GM12878 (cell line): ENCODE measurements at regions not wholly inside any gene's neighbourhood (a gene's known extent, or its start where the extent isn't known, plus 50 kb on each side); places are given as distances from the start of the nearest gene placed in this dataset.

Experiments
- ATF7 ChIP-seq: fragments of 450-650 bp; IDR thresholded peaks from 2 replicates; pipeline ENCODE4 v1.6.1; 2016; ENCODE audit warnings: low read depth, mild to moderate bottlenecking
- JUND ChIP-seq: IDR thresholded peaks from 2 replicates; pipeline ENCODE4 v1.6.1; 2012; ENCODE audit warnings: low read depth, mild to moderate bottlenecking, low read length, improper control_type of control experiment, moderate library complexity
- MXI1 ChIP-seq: fragments of 150-350 bp; IDR thresholded peaks from 2 replicates; pipeline ENCODE4 v1.6.1; 2011; ENCODE audit warnings: low read depth, mild to moderate bottlenecking, inconsistent platforms, low read length, improper control_type of control experiment
- TCF3 ChIP-seq: IDR thresholded peaks from 2 replicates; pipeline ENCODE4 v1.6.1; 2012; ENCODE audit warnings: low read depth, mild to moderate bottlenecking, low read length, borderline replicate concordance; ENCODE audit not compliant: insufficient read depth
- YY1 ChIP-seq: IDR thresholded peaks from 2 replicates; pipeline ENCODE4 v1.6.1; 2011; ENCODE audit warnings: low read depth, mild to moderate bottlenecking, low read length
- TF ChIP-seq, protein P1 (sequence below), 3 experiments: IDR thresholded peaks in 2 of 3; conservative IDR thresholded peaks in 1 of 3; 2 replicates each; pipeline ENCODE4 v1.5.1; 2011; ENCODE audit warnings: low read depth in 3 of 3, low read length in 3 of 3, mild to moderate bottlenecking in 3 of 3, control low read depth in 2 of 3, moderate library complexity in 2 of 3, inconsistent platforms in 1 of 3, mixed read lengths in 1 of 3; ENCODE audit not compliant: control insufficient read depth in 2 of 3, insufficient read depth in 1 of 3; ENCODE audit errors: extremely low read depth in 1 of 3
- TF ChIP-seq, protein P2 (sequence below): IDR thresholded peaks from 2 replicates; pipeline ENCODE4 v1.6.1; 2012; ENCODE audit warnings: low read depth, low read length, improper control_type of control experiment

DNA sequence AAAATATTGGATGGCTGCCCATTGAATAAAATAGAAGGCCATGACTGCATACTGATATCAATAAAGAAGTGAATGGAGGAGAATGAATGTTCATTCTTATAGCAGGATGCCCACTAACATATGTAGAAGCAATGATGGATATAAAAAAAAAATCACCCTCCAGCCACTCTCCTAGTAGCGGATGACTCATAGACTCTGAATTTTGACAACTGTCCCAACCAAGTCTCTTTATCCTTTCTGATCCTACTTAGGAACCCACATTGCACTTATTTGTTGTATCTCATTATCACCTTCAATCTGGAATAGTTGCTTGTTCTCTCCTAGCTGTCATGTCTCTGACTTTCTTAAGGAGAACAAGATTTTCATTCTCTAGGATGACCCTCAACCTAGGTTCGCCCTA lies 429.9 kb downstream of the HS3ST3B1 start:
- TF ChIP-seq MXI1 (no peak), JUND (no peak), ATF7 (no peak), TCF3 (no peak), YY1 (no peak)
- TF ChIP-seq, protein P1, sequence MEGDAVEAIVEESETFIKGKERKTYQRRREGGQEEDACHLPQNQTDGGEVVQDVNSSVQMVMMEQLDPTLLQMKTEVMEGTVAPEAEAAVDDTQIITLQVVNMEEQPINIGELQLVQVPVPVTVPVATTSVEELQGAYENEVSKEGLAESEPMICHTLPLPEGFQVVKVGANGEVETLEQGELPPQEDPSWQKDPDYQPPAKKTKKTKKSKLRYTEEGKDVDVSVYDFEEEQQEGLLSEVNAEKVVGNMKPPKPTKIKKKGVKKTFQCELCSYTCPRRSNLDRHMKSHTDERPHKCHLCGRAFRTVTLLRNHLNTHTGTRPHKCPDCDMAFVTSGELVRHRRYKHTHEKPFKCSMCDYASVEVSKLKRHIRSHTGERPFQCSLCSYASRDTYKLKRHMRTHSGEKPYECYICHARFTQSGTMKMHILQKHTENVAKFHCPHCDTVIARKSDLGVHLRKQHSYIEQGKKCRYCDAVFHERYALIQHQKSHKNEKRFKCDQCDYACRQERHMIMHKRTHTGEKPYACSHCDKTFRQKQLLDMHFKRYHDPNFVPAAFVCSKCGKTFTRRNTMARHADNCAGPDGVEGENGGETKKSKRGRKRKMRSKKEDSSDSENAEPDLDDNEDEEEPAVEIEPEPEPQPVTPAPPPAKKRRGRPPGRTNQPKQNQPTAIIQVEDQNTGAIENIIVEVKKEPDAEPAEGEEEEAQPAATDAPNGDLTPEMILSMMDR (IDR thresholded peaks at IDR 0.05 in 2 of 3, conservative IDR thresholded peaks at IDR 0.05 in 1 of 3; ENCODE audit: control insufficient read depth in 2 of 3, extremely low read depth in 1 of 3, insufficient read depth in 1 of 3, low read depth in 3 of 3, low read length in 3 of 3), result no peak
- TF ChIP-seq, protein P2, sequence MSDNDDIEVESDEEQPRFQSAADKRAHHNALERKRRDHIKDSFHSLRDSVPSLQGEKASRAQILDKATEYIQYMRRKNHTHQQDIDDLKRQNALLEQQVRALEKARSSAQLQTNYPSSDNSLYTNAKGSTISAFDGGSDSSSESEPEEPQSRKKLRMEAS, result no peak
